ENCODE measurements at regions not wholly inside any gene's neighbourhood (a gene's known extent, or its start where the extent isn't known, plus 50 kb on each side); places are given as distances from the start of the nearest gene placed in this dataset.

GRCh38 chr2:81050580-81051095 lies 746.1 kb upstream of the LRRTM1 start:
- no peaks in the 10 kb centered on the region for H3K4me1 ChIP-seq (ENCODE audit: control insufficient read depth, insufficient read depth, low read length)
- H3K27ac ChIP-seq (ENCODE audit: extremely low read depth, low read depth, low read length), result no peak overlapping the region
- TF ChIP-seq IKZF3 (tag by site-specific recombination; IDR thresholded peaks at IDR 0.05) (no peak), ZNF366 (tag by site-specific recombination; conservative IDR thresholded peaks at IDR 0.05) (no peak), ZIC2 (tag by site-specific recombination; IDR thresholded peaks at IDR 0.05) (no peak), ZNF776 (tag by site-specific recombination; IDR thresholded peaks at IDR 0.05; ENCODE audit: borderline replicate concordance) (no peak), ZNF280D (tag by site-specific recombination; IDR thresholded peaks at IDR 0.05) (no peak), ZNF521 (tag by site-specific recombination; IDR thresholded peaks at IDR 0.05) (no peak), ZNF530 (tag by site-specific recombination; IDR thresholded peaks at IDR 0.05; ENCODE audit: low read depth) (no peak), SCRT2 (tag by site-specific recombination; IDR thresholded peaks at IDR 0.05) (no peak)
- ChIA-PET CTCF (no interaction called here), POLR2A (no interaction called here)
- no peaks in the 10 kb centered on the region for H3K9me3 ChIP-seq (ENCODE audit: control insufficient read depth, insufficient read depth, low read depth, low read length)
- H3K36me3 ChIP-seq (ENCODE audit: control insufficient read depth in 2 of 2, insufficient read depth in 1 of 2, low read length in 2 of 2), result no peaks in the 10 kb centered on the region
- H3K4me3 ChIP-seq (ENCODE audit: low read depth, low read length), result no peak overlapping the region

- CTCF ChIA-PET, result no interaction called here
- Histone ChIP-seq H3K27ac (ENCODE audit: extremely low read depth, low read depth, low read length) (no peak overlapping the region), H3K36me3 (ENCODE audit: control insufficient read depth in 2 of 2, insufficient read depth in 1 of 2, low read length in 2 of 2) (no peaks in the 10 kb centered on the region), H3K4me3 (ENCODE audit: low read depth, low read length) (no peak overlapping the region), H3K9me3 (ENCODE audit: control insufficient read depth, insufficient read depth, low read depth, low read length) (no peaks in the 10 kb centered on the region), H3K4me1 (ENCODE audit: control insufficient read depth, insufficient read depth, low read length) (no peaks in the 10 kb centered on the region)
- POLR2A ChIA-PET, result no interaction called here
- TF ChIP-seq ZNF433 (tag by site-specific recombination; IDR thresholded peaks at IDR 0.05; ENCODE audit: low read depth) (no peak), ZNF324 (tag by site-specific recombination; IDR thresholded peaks at IDR 0.05) (no peak), ZNF239 (tag by site-specific recombination; IDR thresholded peaks at IDR 0.05) (no peak), ZBTB44 (tag by site-specific recombination; IDR thresholded peaks at IDR 0.05) (no peak), ZBTB7A (tag by site-specific recombination; IDR thresholded peaks at IDR 0.05; ENCODE audit: low read depth) (no peak), BCL6B (tag by site-specific recombination; IDR thresholded peaks at IDR 0.05) (no peak), ZNF174 (tag by site-specific recombination; IDR thresholded peaks at IDR 0.05) (no peak), ZBTB17 (tag by site-specific recombination; IDR thresholded peaks at IDR 0.05) (no peak), ZNF2 (tag by site-specific recombination; IDR thresholded peaks at IDR 0.05) (no peak), ZBTB21 (tag by site-specific recombination; IDR thresholded peaks at IDR 0.05) (no peak), ZNF391 (tag by site-specific recombination; IDR thresholded peaks at IDR 0.05; ENCODE audit: borderline replicate concordance, low read depth) (no peak), ZNF169 (tag by site-specific recombination; IDR thresholded peaks at IDR 0.05) (no peak), ZIC2 (tag by site-specific recombination; IDR thresholded peaks at IDR 0.05) (no peak), ZNF366 (tag by site-specific recombination; conservative IDR thresholded peaks at IDR 0.05) (no peak), ZNF558 (tag by site-specific recombination; IDR thresholded peaks at IDR 0.05) (no peak), SP7 (tag by site-specific recombination; IDR thresholded peaks at IDR 0.05) (no peak), ZNF692 (tag by site-specific recombination; IDR thresholded peaks at IDR 0.05) (no peak), ZNF302 (tag by site-specific recombination; IDR thresholded peaks at IDR 0.05; ENCODE audit: low read depth) (no peak)
These were observed 739.1 kb upstream of the LRRTM1 start for GRCh38 chr2:81043681-81044080.

Measured in HEK293 (cell line).